Left renal cortex interstitium (tissue), 4 donors: ENCODE measurements at regions not wholly inside any gene's neighbourhood (a gene's known extent, or its start where the extent isn't known, plus 50 kb on each side); places are given as distances from the start of the nearest gene placed in this dataset.
"Not testable (repeated sequence)": the region's sequence is repeated elsewhere in the genome, so short reads cannot be mapped to it uniquely, and the experiment has no call there.

Experiments
- DNase-seq, 4 donors: peaks; one replicate each; pipeline ENCODE4 v3.0.0-alpha.2; 2013; ENCODE audit warnings: low read depth in 4 of 4, low spot score in 2 of 4, missing footprints in 1 of 4

DNA sequence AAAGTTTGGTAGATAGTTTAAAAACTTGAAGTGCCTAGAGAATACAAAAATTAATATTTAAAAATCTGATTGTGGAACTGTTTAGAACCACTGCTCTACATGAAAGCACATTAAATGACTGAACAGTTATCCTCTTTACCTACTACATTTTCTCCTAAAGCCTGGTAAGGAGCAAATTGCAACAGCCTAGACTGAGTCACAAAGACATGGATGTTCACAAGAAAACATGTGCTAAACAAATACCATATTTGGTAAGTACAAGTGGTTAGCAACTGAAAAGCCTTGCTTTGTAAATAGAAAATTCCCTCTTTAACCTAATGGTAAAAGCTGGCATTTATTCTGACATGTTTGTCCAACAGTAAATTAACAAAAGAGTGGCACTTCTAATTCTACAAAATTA lies 203.1 kb downstream of the FBXO8 start:
- no peak for DNase-seq

DNA sequence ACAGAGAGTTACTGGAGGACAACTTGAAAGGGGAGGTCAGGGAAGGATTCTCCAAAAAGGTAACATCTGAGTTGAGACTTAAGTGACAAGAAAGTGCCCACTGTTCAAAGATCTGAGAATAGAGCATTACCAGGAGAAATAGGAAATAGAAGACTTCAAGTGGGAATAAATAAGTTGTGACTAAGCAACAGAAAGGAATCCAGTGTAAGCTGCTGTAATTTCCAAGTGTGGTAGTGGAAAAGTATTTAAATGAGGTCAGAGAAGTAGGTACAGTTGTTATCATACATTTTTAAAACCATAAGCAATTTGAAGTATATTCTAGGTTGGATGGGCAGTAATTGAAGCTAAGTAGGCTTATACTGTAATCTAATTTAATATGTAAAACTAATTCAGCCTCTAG lies 211.9 kb downstream of the FBXO8 start:
- DNase-seq = no peak

DNA sequence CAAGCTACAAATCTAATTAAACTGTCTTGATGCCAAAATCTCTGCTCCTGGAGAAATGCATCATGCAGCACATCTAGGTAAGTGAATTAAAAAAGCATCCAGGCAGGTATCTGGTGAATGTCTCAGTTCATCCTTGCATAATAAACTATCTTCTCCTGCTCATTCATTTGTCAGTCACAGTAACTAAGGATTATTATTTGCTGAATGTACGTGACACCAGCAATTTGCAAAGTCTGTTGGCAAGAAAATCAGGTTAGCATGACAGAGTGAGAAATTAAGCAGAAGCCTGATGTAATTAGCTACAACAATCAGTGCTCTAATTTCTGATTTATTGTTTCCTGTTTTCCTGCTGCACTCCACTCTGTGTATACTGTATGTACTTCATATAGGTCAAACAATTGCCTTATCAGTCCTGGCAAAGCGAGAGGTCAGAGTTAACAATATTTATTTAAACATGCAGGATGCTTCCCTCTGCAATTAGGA lies 213.6 kb downstream of the FBXO8 start:
- DNase-seq = no peak

DNA sequence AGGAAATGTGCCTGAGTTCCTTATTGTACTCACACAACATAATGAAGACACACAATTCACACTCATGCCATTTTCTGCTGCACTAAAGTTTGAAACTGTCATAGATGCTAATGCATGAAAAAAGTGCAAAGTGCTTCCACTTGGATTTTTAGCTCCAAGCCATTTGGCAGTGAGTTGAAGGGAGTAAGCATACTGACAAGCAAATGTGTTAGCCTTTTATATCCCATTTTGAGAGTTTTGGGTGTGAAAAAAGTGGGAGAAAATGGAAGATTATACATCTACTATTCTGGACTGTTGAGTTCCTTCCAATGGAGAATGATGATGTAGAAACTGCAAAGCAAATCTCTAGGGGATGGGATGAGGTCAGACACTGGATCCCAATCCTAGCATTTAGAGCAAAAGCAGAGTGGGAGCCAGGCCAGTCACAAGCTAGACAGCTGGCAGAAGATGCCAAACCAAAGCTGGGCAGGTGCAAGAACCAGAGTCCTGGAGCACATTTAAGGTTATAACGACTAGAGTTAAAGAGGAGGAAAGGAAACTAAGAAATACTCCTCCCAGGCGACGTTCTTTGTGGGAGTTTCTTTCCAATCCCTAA lies 216.8 kb downstream of the FBXO8 start:
- no peak for DNase-seq

DNA sequence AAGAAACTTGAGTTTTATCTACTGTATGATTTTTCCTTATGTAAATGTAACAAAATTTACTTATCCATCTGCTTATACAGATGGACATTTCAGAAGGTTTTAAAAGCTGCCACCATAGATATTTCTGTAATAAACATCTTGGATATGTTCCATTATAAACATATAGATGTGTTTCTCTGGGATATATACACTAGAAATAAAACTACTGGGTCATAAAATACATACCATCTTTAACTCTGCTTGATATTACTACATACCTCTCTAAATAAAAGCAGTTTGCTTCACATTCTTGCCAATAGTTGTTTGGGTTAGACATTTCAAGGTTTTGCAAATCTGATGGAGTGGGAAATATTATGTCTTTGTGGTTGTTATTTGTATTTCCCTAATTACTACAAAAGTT lies 220.6 kb downstream of the FBXO8 start:
- no peak for DNase-seq

DNA sequence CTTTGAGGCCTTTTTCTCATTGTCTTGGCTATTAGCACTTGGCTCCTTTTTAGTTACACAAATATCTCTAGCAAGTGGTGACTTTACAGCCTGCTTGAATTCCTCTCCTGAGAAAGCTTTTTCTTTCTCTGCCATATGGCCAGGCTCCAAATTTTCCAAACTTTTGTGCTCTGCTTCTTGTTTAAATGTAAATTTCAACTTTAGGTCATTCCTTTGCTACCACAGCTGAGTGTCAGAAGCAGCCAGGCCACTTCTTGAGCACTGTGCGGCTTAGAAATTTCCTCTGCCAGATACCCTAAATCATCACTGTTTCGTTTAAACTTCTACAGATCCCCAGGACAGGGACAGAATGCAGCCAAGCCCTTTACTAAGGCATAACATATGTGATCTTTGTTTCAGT lies 222.4 kb downstream of the FBXO8 start:
- no peak for DNase-seq

DNA sequence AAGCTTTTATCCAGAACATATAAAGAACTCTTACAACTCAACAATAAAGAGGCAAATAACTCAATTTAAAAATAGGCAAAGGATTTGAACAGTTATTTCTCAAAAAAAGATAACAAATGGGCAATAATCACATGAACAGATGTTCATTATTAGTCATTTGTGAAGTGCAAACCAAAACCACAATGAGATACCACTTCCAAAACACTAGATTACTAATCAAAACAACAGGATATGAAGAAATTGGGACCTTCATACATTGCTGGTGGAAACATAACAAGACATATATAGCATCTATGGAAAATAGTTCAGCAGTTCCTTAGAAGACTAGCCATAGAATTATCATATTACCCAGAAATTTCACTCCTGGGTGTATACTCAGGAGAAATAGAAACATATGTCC lies 224.6 kb downstream of the FBXO8 start:
- DNase-seq = no peak

DNA sequence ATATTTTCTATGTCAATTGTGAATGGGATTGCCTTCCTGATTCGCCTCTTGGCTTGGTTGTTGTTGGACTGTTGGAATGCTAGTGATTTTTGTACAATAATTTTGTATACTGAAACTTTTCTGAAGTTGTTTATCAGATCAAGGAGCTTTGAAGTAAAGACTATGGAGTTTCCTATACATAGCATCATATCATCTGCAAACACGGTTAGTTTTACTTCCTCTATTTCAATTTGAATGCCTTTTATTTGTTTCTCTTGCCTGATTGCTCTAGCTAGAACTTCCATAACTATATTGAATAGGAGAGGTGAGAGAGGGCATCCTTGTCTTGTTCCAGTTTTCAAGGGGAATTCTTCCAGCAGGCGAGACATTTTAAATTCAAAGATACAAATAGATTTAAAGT lies 226.5 kb downstream of the FBXO8 start:
- DNase-seq = no peak

DNA sequence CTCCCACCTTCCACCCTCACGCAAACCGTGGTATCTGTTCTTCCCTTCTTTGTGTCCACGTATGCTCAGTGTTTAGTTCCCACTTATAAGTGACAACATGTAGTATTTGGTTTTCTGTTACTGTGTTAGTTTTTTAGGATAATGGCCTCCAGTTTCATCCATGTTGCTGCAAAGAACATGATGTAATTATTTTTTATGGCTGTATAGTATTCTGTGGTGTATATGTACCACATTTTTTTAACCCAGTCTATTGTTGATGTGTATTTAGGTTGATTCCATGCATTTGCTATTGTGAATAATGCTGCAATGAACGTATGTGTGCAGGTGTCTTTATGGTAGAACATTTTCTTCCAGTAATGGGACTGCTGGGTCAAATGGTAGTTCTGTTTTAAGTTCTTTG lies 228.1 kb downstream of the FBXO8 start:
- no peak for DNase-seq

DNA sequence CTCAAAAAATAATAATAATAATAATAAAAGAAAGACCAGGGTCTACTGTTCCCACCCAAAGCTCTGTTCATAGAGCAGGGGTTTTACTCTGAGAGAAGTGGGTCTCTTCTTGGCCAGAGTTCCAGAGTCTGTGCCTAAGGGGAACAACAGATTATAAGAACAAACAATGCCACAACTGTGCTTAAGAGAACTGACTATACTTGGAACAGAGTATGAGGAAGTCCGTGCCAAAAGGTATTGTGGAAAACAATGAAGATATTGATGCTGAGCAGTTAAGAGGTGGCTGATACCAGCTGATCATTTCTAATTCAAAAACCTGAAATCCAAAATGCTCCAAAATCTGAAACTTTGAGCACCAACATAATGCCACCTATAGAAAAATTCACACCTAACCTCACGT lies 229.6 kb downstream of the FBXO8 start:
- no peak for DNase-seq

DNA sequence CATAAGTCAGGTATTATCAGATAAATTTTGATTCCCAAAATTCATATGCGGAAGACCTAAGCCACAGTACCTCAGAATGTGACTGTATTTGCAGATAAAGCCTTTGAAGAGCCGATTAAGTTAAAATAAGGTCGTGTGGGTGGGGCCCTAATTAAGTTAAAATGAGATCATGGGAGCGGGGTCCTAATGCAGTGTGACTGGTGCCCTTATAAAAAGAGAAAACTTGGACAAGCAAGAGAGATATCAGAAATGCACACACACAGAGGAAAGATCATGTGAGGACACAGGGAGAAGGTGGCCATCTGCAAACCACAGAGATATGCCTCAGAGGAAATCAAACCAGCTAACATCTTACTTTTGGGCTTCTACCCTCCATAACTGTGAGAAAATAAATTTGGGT lies 236.1 kb downstream of the FBXO8 start:
- DNase-seq = no peak

DNA sequence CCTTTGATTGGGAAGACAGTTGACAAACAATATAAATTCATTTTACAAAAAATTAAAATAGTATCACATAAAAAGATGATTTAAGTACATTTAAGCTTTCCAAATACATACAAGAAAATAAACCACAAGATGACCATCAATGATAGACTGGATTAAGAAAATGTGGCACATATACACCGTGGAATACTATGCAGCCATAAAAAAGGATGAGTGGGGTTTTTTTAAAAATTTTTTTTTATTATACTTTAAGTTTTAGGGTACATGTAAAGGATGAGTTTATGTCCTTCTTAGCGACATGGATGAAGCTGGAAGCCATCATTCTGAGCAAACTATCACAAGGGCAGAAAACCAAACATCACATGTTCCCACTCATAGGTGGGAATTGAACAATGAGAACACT lies 237.6 kb downstream of the FBXO8 start:
- DNase-seq = not testable (repeated sequence)

DNA sequence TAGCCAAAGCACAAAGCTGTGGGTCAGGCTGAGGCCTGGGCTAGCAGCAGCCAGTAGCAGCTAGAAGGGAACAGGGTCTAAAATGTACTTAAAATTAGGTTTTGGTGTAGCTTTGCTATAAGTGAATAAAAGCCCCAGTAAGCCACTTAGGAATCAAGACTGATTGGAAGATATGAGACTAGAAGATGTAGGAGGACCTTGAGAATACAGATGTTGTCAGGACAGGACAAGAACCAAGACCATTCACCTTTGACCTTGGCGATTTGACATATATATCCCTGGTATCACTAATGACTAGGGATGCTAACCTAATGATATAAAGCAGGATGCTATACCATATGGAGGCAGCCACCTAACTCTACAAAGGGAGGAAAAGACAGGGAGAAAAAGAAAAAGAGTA lies 238.1 kb downstream of the FBXO8 start:
- DNase-seq = no peak

DNA sequence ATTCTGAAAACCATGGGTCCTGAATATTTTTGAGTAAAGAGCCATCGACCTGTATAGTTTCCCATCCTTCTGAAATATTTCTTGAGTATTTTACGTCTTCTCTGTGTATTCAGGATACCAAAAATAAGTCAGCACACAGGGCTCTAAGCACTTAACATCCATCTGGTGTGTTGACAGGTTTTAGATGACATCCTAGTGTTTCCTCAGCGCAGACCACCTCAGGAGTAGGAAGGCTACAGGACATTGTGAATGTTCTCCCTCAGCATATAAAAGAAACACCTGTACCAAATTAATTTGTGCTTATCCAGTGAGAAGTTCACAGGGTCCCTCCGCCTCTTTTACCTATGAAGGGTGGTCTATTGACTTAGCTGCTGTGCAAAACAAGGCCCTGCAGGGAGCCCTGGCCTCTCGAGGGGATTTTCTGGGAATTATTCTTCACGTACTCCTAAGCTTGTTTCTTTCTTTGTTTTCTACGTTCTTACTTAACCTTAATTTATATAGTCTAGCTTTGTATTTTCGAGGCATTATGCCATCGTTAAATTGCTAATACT lies 241.8 kb downstream of the FBXO8 start:
- DNase-seq = no peak

DNA sequence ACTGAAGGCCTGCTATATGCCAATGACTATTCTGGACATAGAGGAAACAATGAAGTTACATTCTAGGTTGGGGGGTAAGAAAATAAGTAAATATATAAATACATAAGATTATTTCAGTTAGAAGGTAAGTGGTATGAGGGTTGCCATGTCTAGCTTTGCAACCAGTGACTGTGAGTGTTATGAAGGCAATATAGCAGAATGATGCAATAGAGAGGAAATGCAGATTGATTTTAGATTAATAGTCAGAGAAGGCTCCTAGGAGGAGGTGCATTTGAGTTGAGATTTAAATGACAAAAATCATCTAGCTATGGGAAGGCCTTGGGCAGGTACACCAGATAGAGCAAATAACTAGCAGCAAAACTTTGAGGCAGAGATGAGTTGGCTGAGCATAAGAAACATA lies 243.2 kb downstream of the FBXO8 start:
- DNase-seq = no peak

DNA sequence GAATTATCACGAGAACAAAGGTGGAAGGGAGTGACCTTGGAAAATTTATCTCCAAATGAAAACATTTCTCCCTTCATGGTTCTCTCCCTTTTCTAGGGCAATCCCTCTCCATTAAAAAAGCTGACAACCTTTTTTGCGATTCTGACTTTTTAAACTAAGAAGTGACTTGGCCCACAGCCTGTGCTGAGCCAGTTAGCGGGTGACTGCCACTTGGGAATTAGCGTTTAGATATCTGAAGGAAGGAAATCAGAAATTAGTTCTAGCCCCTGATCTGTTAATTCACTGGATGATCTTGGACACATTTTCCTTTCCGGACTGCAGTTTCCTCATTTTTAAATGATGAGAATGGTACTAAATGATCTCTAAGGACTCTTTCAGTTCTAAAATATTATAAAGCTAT lies 245.0 kb downstream of the FBXO8 start:
- no peak for DNase-seq

DNA sequence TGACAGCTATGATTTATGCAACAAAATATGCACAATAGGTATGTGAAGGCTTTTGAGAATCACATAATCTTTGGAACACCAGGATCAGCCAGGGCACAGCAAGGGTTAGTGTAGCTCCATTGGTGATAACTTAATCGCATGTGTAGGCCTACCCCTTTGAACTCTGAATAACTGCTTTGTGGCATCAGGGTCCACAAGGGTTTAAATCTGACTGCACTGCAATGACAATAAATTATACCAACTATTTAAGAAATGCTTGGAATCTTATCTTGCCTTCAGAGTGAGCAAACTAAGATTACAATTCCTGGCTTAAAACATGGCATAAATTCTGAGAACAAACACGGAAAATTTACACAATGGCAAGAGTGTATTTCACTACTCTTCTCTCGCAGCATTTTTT lies 245.8 kb downstream of the FBXO8 start:
- no peak for DNase-seq

DNA sequence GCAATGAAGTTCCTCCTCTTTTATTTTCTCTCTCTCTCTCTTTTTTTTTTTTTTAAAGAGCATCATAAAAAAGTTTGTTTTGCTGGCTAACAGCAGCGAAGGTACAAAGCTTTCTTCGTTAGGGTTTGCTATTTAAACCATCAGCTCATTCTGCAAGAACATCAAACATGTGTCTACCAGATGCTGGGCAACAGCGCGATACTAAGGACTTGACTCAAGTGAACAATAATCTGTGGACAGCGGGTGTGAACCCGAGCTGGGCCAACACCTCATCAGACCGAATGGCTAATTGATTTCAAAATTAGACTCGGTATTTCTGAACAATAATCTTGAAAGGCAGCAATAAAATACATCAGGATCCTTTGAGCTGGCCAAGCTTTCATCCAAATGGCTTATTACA lies 246.4 kb downstream of the FBXO8 start:
- DNase-seq = no peak

DNA sequence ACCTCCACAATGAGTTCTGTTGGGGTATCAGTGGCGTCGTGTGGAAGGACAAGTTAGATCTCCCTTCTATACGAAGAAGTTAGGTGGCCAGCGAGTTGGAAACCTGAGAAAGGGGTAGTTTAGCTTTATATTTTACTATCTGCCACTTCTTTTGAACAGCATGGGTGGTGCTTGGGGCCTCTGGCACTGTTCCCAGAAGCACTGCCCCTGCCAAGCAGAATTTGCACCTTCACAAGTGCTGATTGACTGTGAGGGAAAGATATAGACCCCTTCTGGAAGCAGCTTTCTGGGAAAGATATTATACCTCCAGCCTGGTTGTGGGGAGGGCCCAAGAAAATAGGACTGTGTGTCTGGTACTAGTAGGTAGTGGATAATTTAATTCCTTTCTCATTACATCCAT lies 246.9 kb downstream of the FBXO8 start:
- no peak for DNase-seq

DNA sequence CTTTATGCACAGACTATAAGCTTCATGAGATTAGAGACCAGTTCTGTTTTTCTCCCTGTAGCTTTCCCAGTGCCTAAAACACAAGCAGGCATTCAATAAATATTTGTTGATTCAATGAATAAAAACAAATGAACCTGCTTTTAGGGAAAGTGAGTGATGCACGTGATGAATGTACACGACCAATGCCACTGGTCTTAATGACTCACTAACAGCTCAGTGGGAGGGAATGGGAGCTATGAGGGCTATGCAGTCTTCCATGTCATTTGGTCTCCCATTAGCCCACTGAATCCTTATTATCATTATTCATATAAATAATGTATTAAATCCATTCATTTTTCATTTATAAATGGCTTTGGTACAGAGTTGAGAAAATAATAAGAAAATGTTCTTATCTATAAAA lies 247.4 kb downstream of the FBXO8 start:
- no peak for DNase-seq

DNA sequence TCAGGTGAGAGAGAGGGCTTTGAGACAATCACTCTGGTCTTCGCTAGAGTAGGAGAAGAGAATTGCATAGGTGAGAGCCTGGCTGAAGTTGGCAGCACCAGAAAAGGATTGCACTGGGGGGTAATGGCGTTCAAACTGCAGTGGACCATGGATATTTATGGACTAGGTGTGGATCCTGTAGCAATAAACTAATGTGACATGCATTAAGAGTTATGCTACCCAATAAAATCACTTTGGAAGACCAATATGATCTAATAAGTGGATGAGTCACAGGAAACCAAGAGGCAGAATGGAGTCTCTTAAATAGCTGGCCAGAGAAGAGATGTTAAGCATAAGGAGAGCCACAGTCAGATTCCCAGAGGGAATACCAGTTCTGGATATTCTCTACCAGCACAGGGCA lies 259.8 kb downstream of the FBXO8 start:
- DNase-seq = no peak

DNA sequence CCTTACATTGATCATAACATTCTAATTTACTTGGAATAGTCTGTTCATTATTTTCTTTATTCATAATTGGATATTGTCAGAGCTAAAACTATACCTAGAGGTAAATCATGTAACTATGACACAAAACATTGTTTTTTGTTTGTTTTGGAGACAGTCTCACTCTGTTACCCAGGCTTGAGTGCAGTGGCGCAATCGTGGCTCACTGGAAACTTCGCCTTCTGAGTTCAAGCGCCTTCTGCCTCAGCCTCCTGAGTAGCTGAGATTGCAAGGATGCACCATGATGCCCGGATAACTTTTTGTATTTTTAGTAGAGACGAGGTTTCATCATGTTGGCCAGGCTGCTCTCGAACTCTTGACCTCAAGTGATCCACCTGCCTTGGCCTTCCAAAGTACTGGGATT lies 265.2 kb downstream of the FBXO8 start:
- DNase-seq = no peak

DNA sequence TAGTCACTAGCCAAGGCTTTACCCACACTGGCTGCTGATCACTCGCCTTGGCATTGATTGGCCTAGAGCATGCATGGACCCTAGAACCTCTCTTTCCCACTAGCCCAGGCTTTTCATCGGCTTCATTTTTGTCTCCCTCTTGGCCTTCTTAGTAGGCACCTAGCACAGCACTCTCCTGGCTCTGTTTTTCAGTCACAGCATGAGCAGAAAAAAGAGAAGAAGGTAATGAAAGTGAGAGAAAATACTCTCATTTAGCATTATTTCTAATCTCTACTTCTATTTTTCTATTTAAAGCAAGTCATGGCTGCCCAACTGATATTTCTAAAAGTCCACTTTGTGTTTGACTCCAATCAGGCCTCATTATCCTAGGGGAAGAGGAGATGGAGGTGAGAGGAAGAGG lies 267.2 kb downstream of the FBXO8 start:
- no peak for DNase-seq
